ENCODE measurements at regions not wholly inside any gene's neighbourhood (a gene's known extent, or its start where the extent isn't known, plus 50 kb on each side); places are given as distances from the start of the nearest gene placed in this dataset.

DNA sequence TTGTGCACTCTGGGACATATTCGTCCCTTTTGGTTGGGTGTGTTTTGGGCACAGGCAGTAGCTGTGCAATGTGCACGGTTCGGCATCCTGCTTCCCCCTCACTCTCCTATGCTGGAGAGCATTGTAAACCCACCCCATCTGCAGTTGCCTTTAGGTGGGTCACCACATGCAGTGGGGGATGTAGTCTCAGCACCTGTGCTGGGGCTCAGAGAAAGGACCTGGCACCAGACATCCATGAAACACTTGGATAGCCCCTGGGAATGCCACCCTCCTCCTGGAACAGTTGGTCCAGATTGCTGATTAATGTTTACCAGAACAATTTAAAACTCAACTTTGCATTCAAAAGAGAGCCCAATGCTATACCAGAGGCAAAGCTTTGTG, 123.9 kb upstream of the MEF2A start:
- no peak for TF ChIP-seq POLR2AphosphoS5 (IDR thresholded peaks at IDR 0.05)
- TF ChIP-seq, protein P1, sequence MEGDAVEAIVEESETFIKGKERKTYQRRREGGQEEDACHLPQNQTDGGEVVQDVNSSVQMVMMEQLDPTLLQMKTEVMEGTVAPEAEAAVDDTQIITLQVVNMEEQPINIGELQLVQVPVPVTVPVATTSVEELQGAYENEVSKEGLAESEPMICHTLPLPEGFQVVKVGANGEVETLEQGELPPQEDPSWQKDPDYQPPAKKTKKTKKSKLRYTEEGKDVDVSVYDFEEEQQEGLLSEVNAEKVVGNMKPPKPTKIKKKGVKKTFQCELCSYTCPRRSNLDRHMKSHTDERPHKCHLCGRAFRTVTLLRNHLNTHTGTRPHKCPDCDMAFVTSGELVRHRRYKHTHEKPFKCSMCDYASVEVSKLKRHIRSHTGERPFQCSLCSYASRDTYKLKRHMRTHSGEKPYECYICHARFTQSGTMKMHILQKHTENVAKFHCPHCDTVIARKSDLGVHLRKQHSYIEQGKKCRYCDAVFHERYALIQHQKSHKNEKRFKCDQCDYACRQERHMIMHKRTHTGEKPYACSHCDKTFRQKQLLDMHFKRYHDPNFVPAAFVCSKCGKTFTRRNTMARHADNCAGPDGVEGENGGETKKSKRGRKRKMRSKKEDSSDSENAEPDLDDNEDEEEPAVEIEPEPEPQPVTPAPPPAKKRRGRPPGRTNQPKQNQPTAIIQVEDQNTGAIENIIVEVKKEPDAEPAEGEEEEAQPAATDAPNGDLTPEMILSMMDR (IDR thresholded peaks at IDR 0.05): no peak
